HG03432 (cell line): ENCODE measurements at regions not wholly inside any gene's neighbourhood (a gene's known extent, or its start where the extent isn't known, plus 50 kb on each side); places are given as distances from the start of the nearest gene placed in this dataset.

Experiments
- ATAC-seq: cut with Tn5 transposase; IDR thresholded peaks from one replicate; pipeline ENCODE4 v1.9.1; 2021; ENCODE audit warnings: mild to moderate bottlenecking, moderate library complexity; ENCODE audit not compliant: unreplicated experiment

DNA sequence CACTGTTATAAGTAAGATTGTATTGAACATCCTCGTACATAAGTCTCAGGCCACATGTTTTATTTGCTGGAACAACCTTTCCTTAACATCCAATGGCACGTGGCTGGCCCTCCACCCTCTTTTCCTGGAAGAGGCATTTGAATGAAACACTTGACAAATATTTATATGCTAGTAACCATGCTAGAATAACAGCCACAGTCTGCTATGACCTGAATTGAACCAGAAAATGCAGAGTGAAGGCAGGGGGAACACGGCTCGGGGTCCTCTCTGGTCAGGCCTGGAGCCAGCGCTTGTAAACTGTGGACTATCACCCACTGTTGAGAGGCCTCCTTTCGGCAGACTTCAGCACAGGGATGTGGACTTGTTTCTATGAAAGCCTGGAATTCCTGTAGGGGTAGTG lies 198.2 kb upstream of the COPS8 start:
- ATAC-seq = no peak

DNA sequence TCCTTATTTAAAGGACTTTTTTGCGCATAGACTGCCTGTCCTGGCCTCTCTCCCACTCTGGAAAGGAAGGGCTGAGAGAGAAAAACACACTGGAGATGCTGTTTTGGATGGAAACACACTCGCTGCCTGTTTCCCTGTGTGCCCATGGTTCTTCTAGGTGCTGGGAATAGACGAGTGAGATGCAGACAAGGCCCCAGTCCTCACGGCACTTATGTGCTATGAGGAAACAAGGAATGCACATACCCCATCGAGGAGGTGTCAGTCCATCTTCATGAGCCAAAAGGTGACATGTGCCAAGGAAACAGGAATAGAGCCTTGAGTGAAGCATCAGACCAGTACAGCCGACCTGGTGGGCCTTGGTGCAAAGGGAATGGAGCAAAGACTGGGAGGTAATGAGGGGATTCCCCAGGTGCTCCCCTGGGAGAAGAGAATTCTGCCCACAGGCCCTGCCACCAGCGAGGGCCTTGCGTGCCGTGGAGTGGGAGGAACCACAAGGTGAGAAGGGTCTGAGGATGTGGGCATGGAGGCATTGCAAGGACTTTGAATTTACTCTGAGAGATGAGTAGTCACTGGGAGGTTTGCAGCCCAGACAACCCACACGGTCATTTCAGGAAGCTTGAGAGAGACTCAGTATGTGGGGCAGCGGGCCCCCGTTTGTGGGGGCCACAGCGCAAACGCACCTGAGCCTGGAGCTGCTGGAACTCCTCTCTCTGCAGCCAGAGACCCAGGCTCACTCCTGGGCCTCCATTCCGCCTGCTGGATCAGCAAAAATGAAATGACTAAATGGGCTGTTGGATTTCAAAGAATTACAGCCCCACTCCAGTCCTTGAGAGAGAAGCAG lies 197.5 kb upstream of the COPS8 start:
- ATAC-seq = no peak

DNA sequence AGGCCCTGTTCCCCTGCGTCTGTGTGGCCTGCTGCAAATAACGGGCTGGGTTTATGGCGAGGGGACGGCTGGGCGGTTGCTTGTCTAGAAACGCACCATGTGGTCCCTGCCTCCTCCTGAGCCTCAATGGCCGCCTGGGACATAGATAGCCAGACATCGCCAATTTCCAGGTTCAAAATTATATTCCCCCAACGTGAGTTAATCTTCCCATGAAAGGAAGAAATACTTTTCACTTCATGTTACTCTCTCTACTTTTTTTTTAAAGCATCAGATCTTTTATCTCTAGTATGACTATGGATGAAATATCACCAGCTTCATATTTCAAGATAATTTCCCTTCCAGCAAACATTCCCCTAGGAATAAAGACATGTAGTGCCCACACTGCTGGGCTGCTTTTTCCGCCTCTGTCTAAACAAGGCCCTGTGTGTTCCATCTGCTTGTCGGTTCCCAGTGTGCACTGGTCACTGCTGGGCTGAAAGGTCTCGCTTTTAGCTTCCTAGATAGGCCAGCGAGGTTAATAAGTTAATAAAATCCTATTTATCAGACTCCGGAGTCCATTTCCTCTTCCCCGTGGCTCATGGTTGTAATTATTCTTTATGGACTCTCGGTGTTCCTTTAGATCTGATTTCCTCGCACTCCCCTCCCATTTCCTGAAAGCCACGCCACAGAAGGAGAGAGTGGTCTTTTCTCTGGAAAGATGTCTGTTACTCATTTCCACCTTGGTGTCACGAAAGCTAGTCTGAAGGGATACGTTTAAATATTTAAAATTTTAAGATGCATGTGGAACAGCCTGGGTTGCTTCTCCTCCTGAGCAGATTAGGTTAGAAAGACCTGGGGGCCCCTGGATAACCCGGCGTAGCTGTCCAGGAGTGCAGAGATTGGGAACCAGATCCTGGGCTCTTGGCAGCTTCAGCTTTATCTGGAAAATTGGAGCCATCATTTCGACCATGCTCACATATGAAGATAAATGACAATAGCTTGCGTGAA lies 196.6 kb upstream of the COPS8 start:
- no peak for ATAC-seq

DNA sequence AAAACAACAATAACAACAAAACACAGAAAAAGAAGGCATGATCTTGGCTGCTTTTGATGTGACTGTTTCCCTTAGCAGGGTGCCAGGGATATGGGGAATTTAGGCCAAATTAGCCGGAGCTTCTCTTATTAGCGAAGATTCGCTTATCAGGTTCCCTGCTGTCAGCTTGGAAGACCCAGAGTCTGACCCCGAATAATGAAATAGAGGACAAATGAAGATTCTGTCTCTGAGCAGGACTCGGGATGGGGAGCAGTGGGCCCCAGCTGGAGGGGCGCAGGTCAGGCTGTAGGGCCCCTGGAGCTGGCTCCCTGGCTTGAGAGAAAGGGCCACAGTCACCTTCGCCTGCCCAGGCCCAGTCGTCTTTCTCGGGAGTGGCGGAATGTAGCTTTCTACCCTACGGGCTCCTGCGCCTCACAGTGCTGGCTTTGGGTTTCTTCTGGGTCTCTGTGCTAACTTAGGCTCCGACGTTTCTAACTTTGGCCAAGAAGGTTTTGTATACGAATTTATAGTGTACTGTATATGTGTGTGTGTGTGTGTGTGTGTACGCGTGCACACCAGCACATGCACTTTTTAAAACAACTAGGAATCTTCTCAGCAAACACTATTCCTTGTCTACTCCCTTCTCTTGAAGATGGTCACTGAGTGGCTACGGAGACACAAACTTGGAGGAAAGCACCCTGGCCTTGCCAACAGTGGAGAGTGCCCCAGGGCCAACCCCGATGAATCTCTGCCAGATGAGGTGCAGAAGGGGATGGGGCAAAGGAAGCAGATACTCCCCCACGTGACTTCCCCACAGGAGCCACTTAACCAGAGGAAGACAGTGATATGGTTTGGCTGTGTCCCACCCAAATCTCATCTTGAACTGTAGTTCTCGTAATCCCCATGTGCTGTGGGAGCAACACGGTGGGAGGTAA lies 195.6 kb upstream of the COPS8 start:
- no peak for ATAC-seq

DNA sequence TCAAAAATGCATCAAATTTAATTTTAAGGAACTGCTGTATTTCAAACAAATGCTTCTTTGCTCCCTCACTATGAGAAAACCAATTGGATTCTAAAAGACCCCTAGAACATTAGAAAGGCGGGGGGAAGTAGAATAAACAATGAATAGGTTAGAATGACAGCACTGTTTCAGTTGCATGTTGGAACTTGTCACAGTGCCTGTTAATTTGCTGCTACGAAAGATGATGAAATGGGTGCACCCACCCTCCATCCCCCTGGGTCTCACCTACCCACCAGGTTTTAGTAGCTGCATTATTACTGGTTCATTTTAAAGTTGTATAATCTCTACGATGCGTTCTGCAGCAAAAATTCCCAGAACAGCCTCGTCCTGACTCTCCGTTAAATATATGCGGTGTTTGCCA lies 193.0 kb upstream of the COPS8 start:
- no peak for ATAC-seq

DNA sequence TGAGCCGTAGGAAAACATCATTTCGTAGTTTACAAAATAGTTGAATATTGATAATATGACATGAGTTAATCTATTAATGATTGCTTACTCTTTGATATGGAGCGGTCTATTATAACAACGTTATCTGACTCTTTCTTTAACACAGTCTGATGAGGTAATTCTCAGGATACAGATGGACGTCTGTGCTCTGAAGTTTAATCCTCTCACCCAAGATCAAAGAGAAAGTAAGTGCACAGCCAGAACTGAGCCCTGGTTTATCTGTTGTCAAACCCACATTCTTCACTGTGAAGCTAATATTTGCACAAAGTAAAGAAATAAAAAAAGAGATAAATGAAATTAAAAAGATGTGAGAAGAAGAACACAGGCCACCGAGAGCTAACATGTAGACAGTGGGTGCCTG lies 190.9 kb upstream of the COPS8 start:
- ATAC-seq = no peak

DNA sequence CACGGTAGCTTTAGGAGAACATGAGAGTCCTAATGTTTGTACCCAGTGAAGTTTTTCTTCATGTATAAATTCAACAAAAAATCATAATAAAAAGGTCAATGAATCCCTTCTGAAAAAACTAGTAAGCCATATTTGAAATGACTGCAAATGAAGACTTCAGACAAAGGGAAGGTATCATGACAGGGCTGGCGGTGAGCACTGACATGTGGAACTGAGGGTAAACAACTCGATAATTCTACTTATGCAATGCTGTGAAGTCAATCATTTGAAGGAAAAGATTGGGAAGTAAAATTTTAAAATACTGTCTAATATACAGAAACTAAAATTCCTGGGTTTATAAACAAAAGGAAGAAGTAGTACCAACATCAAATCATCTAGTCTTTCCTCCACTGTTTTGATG lies 190.2 kb upstream of the COPS8 start:
- ATAC-seq = no peak

DNA sequence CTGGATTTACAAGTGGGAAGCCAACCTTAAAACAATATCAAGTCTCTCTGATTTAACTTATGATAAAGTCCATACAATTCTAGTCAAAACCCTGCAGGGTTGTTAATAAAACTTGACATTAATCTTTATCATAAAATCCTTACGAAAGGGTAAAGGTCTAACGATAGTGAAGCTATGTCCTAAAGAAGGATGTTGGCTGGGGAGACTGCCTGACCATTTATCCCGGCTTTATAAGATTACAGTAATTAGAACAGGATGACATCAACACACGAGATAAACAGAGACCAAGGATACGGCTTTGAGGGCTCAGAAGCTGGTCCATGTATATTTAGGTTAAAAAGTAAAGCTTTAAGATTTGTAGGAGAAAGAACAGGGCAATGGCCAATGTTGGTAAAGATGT lies 189.0 kb upstream of the COPS8 start:
- no peak for ATAC-seq

DNA sequence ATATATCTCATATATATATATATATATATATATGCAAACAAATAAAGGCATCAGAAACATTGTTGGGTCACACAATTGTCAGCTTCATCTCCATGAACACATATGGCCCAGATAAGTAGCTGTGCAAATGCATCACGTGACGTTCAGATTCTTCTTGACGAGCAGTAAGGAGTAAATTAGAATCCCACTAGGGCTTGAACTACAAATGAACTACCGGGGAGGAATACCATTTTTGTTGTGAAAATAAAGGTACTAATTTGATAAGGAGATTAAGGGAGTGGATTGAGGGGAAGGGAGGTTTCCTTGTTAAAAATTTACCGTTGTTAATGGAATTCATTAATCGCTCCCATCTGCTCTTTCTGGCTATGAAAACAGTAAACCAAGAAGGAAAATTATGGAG lies 186.5 kb upstream of the COPS8 start:
- ATAC-seq = no peak

DNA sequence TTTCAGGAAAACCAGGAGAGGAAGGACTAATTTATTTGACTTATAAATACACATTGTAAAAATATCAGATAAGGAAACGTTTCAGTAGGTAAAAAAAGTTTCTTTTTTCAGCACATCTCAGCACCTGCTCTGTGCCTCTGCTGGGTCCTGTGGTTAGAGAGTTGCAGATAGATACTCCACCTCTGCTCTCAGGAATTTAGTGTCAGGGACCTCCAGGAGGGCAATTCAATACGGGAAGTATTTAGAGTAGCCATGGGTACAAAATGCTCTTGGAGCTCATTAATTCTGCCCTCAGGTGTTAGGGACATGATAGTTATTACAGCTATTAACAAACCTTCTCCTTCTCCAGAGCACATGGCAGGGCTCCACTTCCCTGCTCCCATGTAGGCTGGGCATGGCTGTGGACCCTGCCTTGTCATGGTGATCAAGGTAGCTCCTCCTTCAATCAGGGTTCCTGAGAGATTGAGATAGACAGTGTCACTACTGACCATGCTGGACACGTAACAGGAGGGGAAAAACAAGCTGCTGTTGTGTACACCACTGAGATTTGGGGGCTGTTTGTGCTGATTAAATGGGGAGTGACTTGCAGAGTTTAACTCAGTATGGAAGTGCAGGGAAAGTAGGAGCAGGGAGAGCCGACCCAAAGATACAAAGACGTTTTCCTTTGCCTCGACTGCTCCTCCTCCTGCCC lies 185.6 kb upstream of the COPS8 start:
- ATAC-seq = no peak

DNA sequence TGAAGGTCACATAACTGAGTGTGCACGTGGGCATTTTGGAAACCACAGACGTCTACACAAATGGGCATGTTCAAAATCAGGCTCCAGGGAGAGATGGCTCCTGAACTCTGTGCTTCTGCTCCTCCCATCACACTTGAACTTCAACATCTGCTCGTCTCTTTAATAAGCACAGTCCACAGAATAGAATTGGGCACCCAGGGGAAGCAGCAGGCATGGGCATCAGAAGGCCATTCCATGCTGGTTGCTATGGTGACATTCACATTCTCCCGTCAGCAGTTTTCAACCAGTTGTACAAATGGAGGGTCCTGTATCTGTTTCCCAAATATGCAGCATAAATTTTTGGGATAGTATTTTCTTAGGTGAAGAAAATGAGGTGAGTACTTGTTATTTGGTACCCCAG lies 183.7 kb upstream of the COPS8 start:
- ATAC-seq = no peak

DNA sequence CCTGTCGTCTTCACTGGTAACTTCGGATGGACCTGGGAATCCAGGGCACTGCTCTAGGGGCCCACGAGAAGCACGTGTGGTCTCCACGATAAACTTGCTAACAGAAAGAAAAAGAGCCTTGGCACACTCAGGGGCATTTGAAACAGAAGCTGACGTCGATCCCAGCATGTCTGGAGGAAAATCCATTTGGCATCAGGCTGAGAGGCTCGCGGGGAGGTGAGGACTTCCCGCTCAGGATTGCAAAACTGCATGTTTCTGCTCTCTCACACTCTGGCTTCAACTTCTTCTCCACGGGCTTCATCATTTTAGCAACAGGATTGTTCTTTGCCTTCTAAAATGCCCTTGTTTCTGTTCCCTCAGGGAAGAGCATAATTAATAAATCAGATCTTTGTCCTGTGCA lies 181.7 kb upstream of the COPS8 start:
- ATAC-seq = no peak

DNA sequence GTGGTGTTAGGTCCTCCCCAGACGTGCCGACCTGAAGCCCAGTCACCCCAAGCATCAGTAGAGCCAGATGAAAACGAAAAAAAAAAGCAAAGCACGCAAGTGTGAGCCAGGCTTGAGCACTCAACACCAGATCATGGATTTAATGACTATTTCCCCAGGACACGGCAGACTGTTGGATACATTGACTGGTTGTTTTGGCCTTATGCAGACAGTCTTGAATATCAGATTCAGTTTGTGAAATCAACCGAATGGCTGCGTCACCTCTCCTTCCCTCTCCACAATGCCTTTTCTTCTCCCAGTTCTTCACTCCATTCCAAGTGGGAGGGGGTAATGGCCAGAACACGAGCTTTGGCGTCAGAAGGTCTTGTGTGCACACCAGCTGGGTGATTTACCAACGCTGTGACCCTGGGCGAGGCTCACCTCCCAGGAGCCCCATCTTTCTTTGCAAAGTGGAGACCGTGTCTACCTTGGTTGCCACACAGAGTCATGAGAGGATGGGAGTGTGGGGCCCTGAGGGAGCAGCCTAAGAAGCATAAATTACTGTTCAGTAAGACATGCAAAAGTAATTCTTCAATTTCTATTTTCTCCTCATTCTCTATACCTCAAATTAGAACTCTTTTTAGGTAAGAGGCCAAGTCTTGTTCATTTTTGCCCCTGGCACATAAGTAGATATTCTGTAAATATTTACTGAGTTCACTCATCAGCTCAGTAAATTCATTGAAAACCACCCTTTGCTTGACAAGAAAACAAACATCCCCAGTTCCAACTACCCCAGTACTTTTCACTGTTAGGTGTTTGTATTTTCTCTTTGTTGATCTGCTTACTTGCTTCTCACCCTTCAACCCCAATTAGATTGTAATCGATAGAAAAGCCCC lies 181.1 kb upstream of the COPS8 start:
- ATAC-seq = no peak

DNA sequence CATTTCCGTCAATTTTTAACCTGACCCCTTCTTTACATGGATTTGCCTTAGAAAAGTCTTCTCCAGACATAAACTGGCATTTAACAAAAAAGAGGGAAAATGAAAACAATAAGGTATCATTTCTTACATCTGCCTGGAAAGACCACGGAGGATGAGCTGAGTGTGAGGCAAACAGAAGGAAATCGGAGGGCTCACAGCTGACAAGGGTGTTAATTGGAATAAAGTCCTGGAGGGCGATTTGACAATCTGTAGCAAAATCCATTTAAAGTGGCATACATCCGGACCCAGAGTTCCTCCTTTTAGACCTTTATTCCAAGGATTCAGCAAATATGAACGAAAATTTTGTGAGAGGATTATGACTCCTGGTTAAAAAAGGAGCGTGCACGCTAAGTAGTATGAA lies 179.7 kb upstream of the COPS8 start:
- ATAC-seq = no peak

DNA sequence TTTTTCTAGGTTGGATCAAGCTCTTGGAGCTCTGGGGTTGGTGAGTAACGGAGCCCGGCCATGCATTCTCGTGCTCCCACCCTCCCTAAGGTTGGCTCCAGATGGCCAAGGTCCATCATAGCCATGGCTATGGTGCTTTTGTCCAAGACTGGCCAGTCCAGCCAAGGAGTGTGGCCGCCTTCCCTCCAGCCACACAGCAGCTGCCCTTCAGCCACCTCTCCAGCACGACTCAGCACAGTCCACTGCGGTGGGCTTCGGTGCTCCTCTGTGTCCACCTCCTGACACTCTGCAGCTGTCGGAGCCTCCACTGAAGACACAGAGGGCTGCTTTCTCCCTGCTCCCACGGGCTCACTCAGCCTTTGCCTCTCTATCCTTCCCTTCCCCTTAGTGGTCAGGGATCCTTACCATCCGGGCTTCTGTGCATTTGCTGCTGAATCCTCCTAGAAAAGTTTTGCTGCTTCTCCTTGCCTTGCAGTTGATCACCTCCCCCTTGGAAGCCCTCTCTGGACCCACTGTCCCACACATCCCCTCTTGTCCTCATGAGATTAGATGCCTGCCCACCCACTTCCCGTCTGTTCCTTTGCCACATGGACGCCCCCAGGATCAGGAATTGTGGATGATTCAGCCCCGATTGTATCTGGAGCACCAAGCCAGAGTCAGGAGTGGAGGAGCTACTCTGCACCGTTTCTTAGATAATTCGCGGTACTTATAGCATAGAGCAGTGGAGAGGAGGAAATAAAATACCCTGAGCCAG lies 177.1 kb upstream of the COPS8 start:
- no peak for ATAC-seq

DNA sequence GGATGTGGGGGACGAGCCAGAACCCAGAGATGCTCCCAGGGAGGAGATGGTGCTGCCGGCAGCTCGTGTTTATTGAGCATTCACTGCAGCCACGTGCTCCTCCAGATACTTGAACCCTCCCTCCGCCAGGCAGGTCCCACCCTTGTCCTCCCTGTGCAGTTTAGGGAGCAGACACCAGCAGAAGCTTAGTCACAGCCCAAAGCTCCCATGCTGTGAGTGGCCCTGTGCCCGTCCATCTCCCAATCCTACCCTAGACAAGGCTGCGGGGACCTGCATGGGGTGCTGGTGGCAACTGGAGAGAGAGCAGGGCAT lies 176.5 kb upstream of the COPS8 start:
- ATAC-seq = no peak

DNA sequence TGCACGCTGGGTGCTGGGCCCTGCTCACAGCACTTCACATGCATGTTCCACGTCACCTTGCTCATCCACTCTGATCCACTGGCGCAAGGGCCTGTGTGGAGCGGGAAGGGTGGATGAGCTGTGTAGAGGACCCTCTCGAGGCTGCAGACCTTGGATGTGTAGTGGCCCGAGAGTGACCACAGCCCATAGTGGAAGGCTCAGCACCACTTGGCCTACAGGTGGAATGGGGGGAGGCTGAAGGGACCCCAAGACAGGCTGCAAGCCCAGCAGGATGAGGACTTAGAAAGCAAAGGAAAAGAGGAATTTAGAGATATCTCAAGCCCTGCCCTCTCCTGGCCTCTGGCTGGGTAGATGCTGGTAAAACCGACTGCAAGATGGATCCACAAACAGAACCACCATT lies 175.9 kb upstream of the COPS8 start:
- no peak for ATAC-seq

DNA sequence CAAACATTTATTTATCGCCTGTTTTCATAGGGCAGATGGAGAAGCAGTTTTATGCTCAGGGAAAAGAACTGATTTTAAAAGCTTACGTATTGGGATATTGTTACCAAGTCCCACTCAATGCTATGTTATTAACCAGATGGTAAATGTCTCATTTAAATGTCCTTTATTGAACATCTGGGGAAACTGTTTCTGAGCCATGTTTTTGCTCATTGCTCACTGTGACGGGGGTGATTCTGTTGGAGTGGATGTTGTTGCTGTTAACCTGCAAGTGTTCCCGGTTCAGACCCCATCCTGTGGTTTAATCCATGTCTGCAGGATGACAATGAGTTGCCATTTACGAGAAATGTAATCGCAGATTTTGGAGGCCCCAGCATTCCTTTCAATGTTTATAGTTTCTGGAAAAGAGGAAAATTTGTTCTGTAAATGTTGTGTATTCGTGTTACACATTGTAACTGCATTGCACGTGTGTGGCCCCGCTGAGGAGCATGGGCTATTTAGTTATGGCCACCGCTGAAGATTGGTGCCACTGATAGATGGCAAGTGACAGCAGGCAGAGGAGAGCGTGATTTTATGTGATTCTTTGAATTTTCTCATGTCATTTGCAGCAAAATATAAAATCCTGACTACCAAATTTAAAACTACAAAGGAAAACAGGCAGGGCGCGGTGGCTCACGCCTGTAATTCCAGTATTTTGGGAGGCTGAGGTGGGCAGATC lies 174.8 kb upstream of the COPS8 start:
- no peak for ATAC-seq
